ENCODE measurements at regions not wholly inside any gene's neighbourhood (a gene's known extent, or its start where the extent isn't known, plus 50 kb on each side); places are given as distances from the start of the nearest gene placed in this dataset.
"Not testable (repeated sequence)": the region's sequence is repeated elsewhere in the genome, so short reads cannot be mapped to it uniquely, and the experiment has no call there.

GRCh38 chr5:90329911-90330310, 79.6 kb downstream of the CETN3 start:
- no peaks in the 10 kb centered on the region for H3K9me3 ChIP-seq
- no peak overlapping the region for H3K4me3 ChIP-seq
- DNase-seq: no peak
- WGBS, 2 donors (ENCODE audit: low coverage in 1 of 2): 77% methylated on average over 1 of the region's 1 CpG; no CpG with 5 or more reads in 1 of the 2 donors
- intact Hi-C loops (cut with DNase I; ENCODE audit: low total_unique reads) (no loop called here), in situ Hi-C loops (cut with MboI; ENCODE audit: low pct_ligation_motif_present in 1 of 4, low pct_unique_long_range_greater_than_20kb in 1 of 4, low sequenced_read_pairs in 3 of 4) (no loop called here)
- H3K27ac ChIP-seq: no peak overlapping the region
- H3K27me3 ChIP-seq: no peaks in the 10 kb centered on the region
- H3K36me3 ChIP-seq: no peaks in the 10 kb centered on the region
- H3K4me1 ChIP-seq: no peaks in the 10 kb centered on the region
- TF ChIP-seq POLR2A (IDR thresholded peaks at IDR 0.05) (no peak), CTCF (IDR thresholded peaks at IDR 0.05) (no peak), EP300 (IDR thresholded peaks at IDR 0.05; ENCODE audit: low read depth) (no peak), POLR2AphosphoS5 (IDR thresholded peaks at IDR 0.05) (no peak)

- in situ Hi-C loops (cut with MboI; ENCODE audit: low pct_ligation_motif_present in 1 of 4, low pct_unique_long_range_greater_than_20kb in 1 of 4, low sequenced_read_pairs in 3 of 4) (no loop called here), intact Hi-C loops (cut with DNase I; ENCODE audit: low total_unique reads) (no loop called here)
- Histone ChIP-seq H3K27ac (no peak overlapping the region), H3K4me3 (no peak overlapping the region), H3K9me3 (no peaks in the 10 kb centered on the region), H3K36me3 (no peaks in the 10 kb centered on the region), H3K4me1 (no peaks in the 10 kb centered on the region), H3K27me3 (no peaks in the 10 kb centered on the region)
- 65 to 74% methylated on average over 5 to 7 of the region's 7 CpGs for WGBS, 2 donors (ENCODE audit: low coverage in 1 of 2)
- DNase-seq: no peak
- TF ChIP-seq POLR2AphosphoS5 (IDR thresholded peaks at IDR 0.05) (no peak), CTCF (IDR thresholded peaks at IDR 0.05) (no peak), EP300 (IDR thresholded peaks at IDR 0.05; ENCODE audit: low read depth) (no peak), POLR2A (IDR thresholded peaks at IDR 0.05) (no peak)
These were observed 82.6 kb downstream of the CETN3 start for GRCh38 chr5:90326995-90327394.

- in situ Hi-C loops (cut with MboI; ENCODE audit: low pct_ligation_motif_present in 1 of 4, low pct_unique_long_range_greater_than_20kb in 1 of 4, low sequenced_read_pairs in 3 of 4): no loop called here
- no peaks in the 10 kb centered on the region for H3K27me3 ChIP-seq
These were observed 84.5 kb downstream of the CETN3 start for GRCh38 chr5:90325093-90325492.

GRCh38 chr5:90320348-90320747, 89.2 kb downstream of the CETN3 start:
- H3K36me3 ChIP-seq; in situ Hi-C loops (cut with MboI; ENCODE audit: low pct_ligation_motif_present in 1 of 4, low pct_unique_long_range_greater_than_20kb in 1 of 4, low sequenced_read_pairs in 3 of 4); H3K4me3 ChIP-seq; H3K27ac ChIP-seq; DNase-seq; H3K9me3 ChIP-seq; intact Hi-C loops (cut with DNase I; ENCODE audit: low total_unique reads); H3K4me1 ChIP-seq; H3K27me3 ChIP-seq: not testable (repeated sequence)

More at GRCh38 chr5:90325093-90325492, 84.5 kb downstream of the CETN3 start:
- H3K27ac ChIP-seq: no peak overlapping the region
- TF ChIP-seq EP300 (IDR thresholded peaks at IDR 0.05; ENCODE audit: low read depth) (no peak), CTCF (IDR thresholded peaks at IDR 0.05) (no peak), POLR2A (IDR thresholded peaks at IDR 0.05) (no peak)
- intact Hi-C loops (cut with DNase I; ENCODE audit: low total_unique reads): no loop called here
- H3K4me3 ChIP-seq: no peak overlapping the region
- 87 to 100% methylated on average over 1 of the region's 1 CpG for WGBS, 2 donors (ENCODE audit: low coverage in 1 of 2)
- DNase-seq: no peak
- no peaks in the 10 kb centered on the region for H3K4me1 ChIP-seq
- no peaks in the 10 kb centered on the region for H3K36me3 ChIP-seq
- H3K9me3 ChIP-seq: no peaks in the 10 kb centered on the region

GRCh38 chr5:90312027-90312426, 97.5 kb downstream of the CETN3 start:
- H3K9me3 ChIP-seq: no peaks in the 10 kb centered on the region

More at GRCh38 chr5:90312027-90312426, 97.5 kb downstream of the CETN3 start:
- no peak for DNase-seq
- Histone ChIP-seq H3K36me3 (no peaks in the 10 kb centered on the region), H3K4me3 (no peak overlapping the region), H3K27me3 (no peaks in the 10 kb centered on the region), H3K4me1 (no peaks in the 10 kb centered on the region), H3K27ac (no peak overlapping the region)
- intact Hi-C loops (cut with DNase I; ENCODE audit: low total_unique reads) (no loop called here), in situ Hi-C loops (cut with MboI; ENCODE audit: low pct_ligation_motif_present in 1 of 4, low pct_unique_long_range_greater_than_20kb in 1 of 4, low sequenced_read_pairs in 3 of 4) (no loop called here)
- TF ChIP-seq EP300 (IDR thresholded peaks at IDR 0.05; ENCODE audit: low read depth) (no peak), CTCF (IDR thresholded peaks at IDR 0.05) (no peak)
- 82 to 85% methylated on average over 2 of the region's 2 CpGs for WGBS, 2 donors (ENCODE audit: low coverage in 1 of 2)
